KMS-11 (cell line): ENCODE measurements at regions not wholly inside any gene's neighbourhood (a gene's known extent, or its start where the extent isn't known, plus 50 kb on each side); places are given as distances from the start of the nearest gene placed in this dataset.

Experiments
- H2AFZ ChIP-seq: fragments of 200-600 bp; sonication (generic); 2 replicates; pipeline ENCODE4 v1.6.1; 2016; ENCODE audit warnings: antibody characterized with exemption, mixed run types, low read depth
- H3K27ac ChIP-seq: fragments of 200-600 bp; sonication (generic); 2 replicates; pipeline ENCODE4 v1.6.1; 2016; ENCODE audit warnings: mild to moderate bottlenecking, mixed run types
- H3K27me3 ChIP-seq: fragments of 200-600 bp; sonication (generic); 2 replicates; pipeline ENCODE4 v1.6.1; 2017; ENCODE audit warnings: mild to moderate bottlenecking, low read depth, mixed run types, moderate library complexity; ENCODE audit not compliant: insufficient read depth
- H3K36me3 ChIP-seq: fragments of 200-600 bp; sonication (generic); 2 replicates; pipeline ENCODE4 v1.6.1; 2017; ENCODE audit warnings: mild to moderate bottlenecking, mixed run types; ENCODE audit not compliant: insufficient read depth
- H3K4me1 ChIP-seq: fragments of 200-600 bp; sonication (generic); 2 replicates; pipeline ENCODE4 v1.6.1; 2016; ENCODE audit warnings: mild to moderate bottlenecking, low read depth, mixed run types; ENCODE audit not compliant: poor library complexity, severe bottlenecking
- H3K4me2 ChIP-seq: fragments of 200-600 bp; sonication (generic); 2 replicates; pipeline ENCODE4 v1.7.0; 2016; ENCODE audit warnings: mild to moderate bottlenecking, mixed run types
- H3K4me3 ChIP-seq: fragments of 200-600 bp; sonication (generic); IDR thresholded peaks from 2 replicates; pipeline ENCODE4 v1.6.1; 2017; ENCODE audit warnings: low read depth, low read length, mixed read lengths; ENCODE audit not compliant: insufficient read depth
- H3K79me2 ChIP-seq: fragments of 200-600 bp; sonication (generic); 2 replicates; pipeline ENCODE4 v1.6.1; 2016; ENCODE audit warnings: low read depth, mixed run types; ENCODE audit not compliant: insufficient read depth
- H3K9ac ChIP-seq: fragments of 200-600 bp; sonication (generic); 2 replicates; pipeline ENCODE4 v1.6.1; 2016; ENCODE audit warnings: mild to moderate bottlenecking, mixed run types
- H4K20me1 ChIP-seq: fragments of 200-600 bp; sonication (generic); 2 replicates; pipeline ENCODE4 v1.6.1; 2016; ENCODE audit warnings: mild to moderate bottlenecking, mixed run types; ENCODE audit not compliant: insufficient read depth
- CTCF ChIP-seq: fragments of 200-600 bp; sonication (generic); conservative IDR thresholded peaks from 2 replicates; pipeline ENCODE4 v1.6.1; 2017; ENCODE audit warnings: low read depth, mild to moderate bottlenecking, antibody characterized with exemption, low read length, moderate library complexity, mixed read lengths

- H3K27me3 ChIP-seq = no peaks in the 10 kb centered on the region
- no peak overlapping the region for H2AFZ ChIP-seq
- no peaks in the 10 kb centered on the region for H4K20me1 ChIP-seq
- H3K9ac ChIP-seq = no peak overlapping the region
- no peaks in the 10 kb centered on the region for H3K36me3 ChIP-seq
- H3K27ac ChIP-seq = no peak overlapping the region
- peaks cover 4% of the 10 kb centered on the region for H3K4me1 ChIP-seq
- no peak overlapping the region for H3K4me2 ChIP-seq
- H3K4me3 ChIP-seq = no peak overlapping the region
- no peaks in the 10 kb centered on the region for H3K79me2 ChIP-seq
- TF ChIP-seq CTCF = no peak
These were observed 149.5 kb upstream of the PTCH1 start for GRCh38 chr9:95666096-95666784.

- H3K9ac ChIP-seq = no peak overlapping the region
- H3K36me3 ChIP-seq = no peaks in the 10 kb centered on the region
- H3K27me3 ChIP-seq = no peaks in the 10 kb centered on the region
- no peak for TF ChIP-seq CTCF
- H3K27ac ChIP-seq = no peak overlapping the region
- no peaks in the 10 kb centered on the region for H3K4me1 ChIP-seq
- no peaks in the 10 kb centered on the region for H4K20me1 ChIP-seq
- H3K4me2 ChIP-seq = no peak overlapping the region
- H3K79me2 ChIP-seq = no peaks in the 10 kb centered on the region
- no peak overlapping the region for H3K4me3 ChIP-seq
- no peak overlapping the region for H2AFZ ChIP-seq
These were observed 136.5 kb upstream of the PTCH1 start for GRCh38 chr9:95653246-95653645.

GRCh38 chr9:95650720-95651119, 133.9 kb upstream of the PTCH1 start:
- Histone ChIP-seq H2AFZ (no peak overlapping the region), H3K27ac (no peak overlapping the region), H4K20me1 (no peaks in the 10 kb centered on the region), H3K36me3 (no peaks in the 10 kb centered on the region), H3K4me1 (no peaks in the 10 kb centered on the region), H3K4me3 (no peak overlapping the region), H3K9ac (no peak overlapping the region), H3K79me2 (no peaks in the 10 kb centered on the region), H3K4me2 (no peak overlapping the region), H3K27me3 (no peaks in the 10 kb centered on the region)
- no peak for TF ChIP-seq CTCF

- Histone ChIP-seq H3K27ac (no peak overlapping the region), H3K4me3 (no peak overlapping the region), H3K27me3 (no peaks in the 10 kb centered on the region), H3K9ac (no peak overlapping the region), H3K36me3 (no peaks in the 10 kb centered on the region), H4K20me1 (no peaks in the 10 kb centered on the region), H2AFZ (no peak overlapping the region), H3K4me1 (no peaks in the 10 kb centered on the region), H3K4me2 (no peak overlapping the region), H3K79me2 (no peaks in the 10 kb centered on the region)
- TF ChIP-seq CTCF = no peak
These were observed 133.0 kb upstream of the PTCH1 start for GRCh38 chr9:95649801-95650213.
